ENCODE measurements at regions not wholly inside any gene's neighbourhood (a gene's known extent, or its start where the extent isn't known, plus 50 kb on each side); places are given as distances from the start of the nearest gene placed in this dataset.

DNA sequence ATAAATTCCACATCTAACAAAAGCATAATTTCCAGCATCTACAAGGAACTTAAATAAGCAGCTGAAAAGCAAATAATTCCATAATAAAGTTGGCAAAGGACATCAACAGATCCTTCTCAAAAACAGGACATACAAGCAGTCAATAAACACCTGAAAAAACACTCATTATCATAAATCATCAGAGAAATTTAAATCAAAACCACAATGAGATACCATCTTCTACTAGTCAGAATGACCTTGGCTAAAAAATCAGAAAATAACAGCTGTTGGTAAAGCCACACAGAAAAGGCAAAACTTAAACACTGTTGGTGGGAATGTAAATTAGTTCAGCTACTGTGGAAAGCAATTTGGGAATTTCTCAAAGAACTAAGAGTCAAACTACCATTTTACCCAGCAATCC lies 1371.1 kb upstream of the ACO1 start:
- no peak for TF ChIP-seq EZH2 (IDR thresholded peaks at IDR 0.05; ENCODE audit: low read length)
- TF ChIP-seq, protein P1, sequence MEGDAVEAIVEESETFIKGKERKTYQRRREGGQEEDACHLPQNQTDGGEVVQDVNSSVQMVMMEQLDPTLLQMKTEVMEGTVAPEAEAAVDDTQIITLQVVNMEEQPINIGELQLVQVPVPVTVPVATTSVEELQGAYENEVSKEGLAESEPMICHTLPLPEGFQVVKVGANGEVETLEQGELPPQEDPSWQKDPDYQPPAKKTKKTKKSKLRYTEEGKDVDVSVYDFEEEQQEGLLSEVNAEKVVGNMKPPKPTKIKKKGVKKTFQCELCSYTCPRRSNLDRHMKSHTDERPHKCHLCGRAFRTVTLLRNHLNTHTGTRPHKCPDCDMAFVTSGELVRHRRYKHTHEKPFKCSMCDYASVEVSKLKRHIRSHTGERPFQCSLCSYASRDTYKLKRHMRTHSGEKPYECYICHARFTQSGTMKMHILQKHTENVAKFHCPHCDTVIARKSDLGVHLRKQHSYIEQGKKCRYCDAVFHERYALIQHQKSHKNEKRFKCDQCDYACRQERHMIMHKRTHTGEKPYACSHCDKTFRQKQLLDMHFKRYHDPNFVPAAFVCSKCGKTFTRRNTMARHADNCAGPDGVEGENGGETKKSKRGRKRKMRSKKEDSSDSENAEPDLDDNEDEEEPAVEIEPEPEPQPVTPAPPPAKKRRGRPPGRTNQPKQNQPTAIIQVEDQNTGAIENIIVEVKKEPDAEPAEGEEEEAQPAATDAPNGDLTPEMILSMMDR (optimal IDR thresholded peaks at IDR 0.05 in 1 of 3, IDR thresholded peaks at IDR 0.05 in 1 of 3, conservative IDR thresholded peaks at IDR 0.05 in 1 of 3; ENCODE audit: extremely low read depth in 1 of 3, insufficient read depth in 2 of 3, low read length in 3 of 3): no peak
- DNase-seq (ENCODE audit: low read depth, low spot score): no peak
- H3K36me3 ChIP-seq (ENCODE audit: control insufficient read depth in 2 of 2, extremely low read depth in 1 of 2, insufficient read depth in 2 of 2, low read length in 2 of 2): no peaks in the 10 kb centered on the region
- dilution Hi-C loops (cut with MboI; ENCODE audit: extremely low pct_ligation_motif_present, low sequenced_read_pairs): no loop called here
- H3K9ac ChIP-seq (ENCODE audit: control insufficient read depth, extremely low read depth, insufficient read depth, low read length): no peak overlapping the region
- H3K27ac ChIP-seq (ENCODE audit: control insufficient read depth, insufficient read depth, low read length): no peak overlapping the region
- FAIRE-seq: no peak
- H4K20me1 ChIP-seq (ENCODE audit: control insufficient read depth, extremely low read depth, insufficient read depth, low read length): no peaks in the 10 kb centered on the region
- H3K4me2 ChIP-seq (ENCODE audit: control insufficient read depth, extremely low read depth, insufficient read depth, low read depth, low read length): no peak overlapping the region
- H3K4me1 ChIP-seq (ENCODE audit: control insufficient read depth, extremely low read depth, insufficient read depth, low read length): no peaks in the 10 kb centered on the region
- no peaks in the 10 kb centered on the region for H3K27me3 ChIP-seq (ENCODE audit: control insufficient read depth, extremely low read depth, insufficient read depth, low read length)
- no peaks in the 10 kb centered on the region for H3K9me3 ChIP-seq (ENCODE audit: control insufficient read depth, low read depth, low read length)
- H3K9me1 ChIP-seq (ENCODE audit: control insufficient read depth, extremely low read depth, insufficient read depth, low read length): no peaks in the 10 kb centered on the region
- no peak overlapping the region for H3K4me3 ChIP-seq (ENCODE audit: control insufficient read depth in 2 of 3, extremely low read depth in 1 of 3, insufficient read depth in 2 of 3, low read depth in 1 of 3, low read length in 3 of 3)
- no peak overlapping the region for H2AFZ ChIP-seq (ENCODE audit: control insufficient read depth, low read length)
- no peaks in the 10 kb centered on the region for H3K79me2 ChIP-seq (ENCODE audit: control insufficient read depth, insufficient read depth, low read length)

DNA sequence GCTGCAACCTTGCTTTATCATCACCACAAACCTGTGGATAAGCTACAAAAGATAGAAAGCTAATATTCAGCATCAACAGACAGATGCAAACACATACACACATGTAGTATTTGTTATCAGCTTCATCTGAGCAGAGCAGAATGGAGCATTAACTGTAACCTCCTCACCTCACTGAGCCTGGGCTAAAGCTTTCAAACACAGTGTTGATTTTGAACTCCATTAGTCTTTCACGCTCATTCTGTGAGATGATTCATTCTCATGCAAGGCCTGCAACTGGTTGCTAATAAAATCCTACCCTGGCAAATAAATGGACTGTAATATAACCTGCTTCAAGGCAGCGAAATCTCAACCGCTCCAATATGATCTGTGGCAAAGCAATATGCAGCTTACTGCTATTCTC lies 1360.6 kb upstream of the ACO1 start:
- no peak for FAIRE-seq
- no peaks in the 10 kb centered on the region for H3K9me1 ChIP-seq (ENCODE audit: control insufficient read depth, extremely low read depth, insufficient read depth, low read length)
- H3K9me3 ChIP-seq (ENCODE audit: control insufficient read depth, low read depth, low read length): no peaks in the 10 kb centered on the region
- no peaks in the 10 kb centered on the region for H3K36me3 ChIP-seq (ENCODE audit: control insufficient read depth in 2 of 2, extremely low read depth in 1 of 2, insufficient read depth in 2 of 2, low read length in 2 of 2)
- no peaks in the 10 kb centered on the region for H3K27me3 ChIP-seq (ENCODE audit: control insufficient read depth, extremely low read depth, insufficient read depth, low read length)
- H3K4me3 ChIP-seq (ENCODE audit: control insufficient read depth in 2 of 3, extremely low read depth in 1 of 3, insufficient read depth in 2 of 3, low read depth in 1 of 3, low read length in 3 of 3): no peak overlapping the region
- H3K9ac ChIP-seq (ENCODE audit: control insufficient read depth, extremely low read depth, insufficient read depth, low read length): no peak overlapping the region
- H3K4me2 ChIP-seq (ENCODE audit: control insufficient read depth, extremely low read depth, insufficient read depth, low read depth, low read length): no peak overlapping the region
- no peaks in the 10 kb centered on the region for H3K79me2 ChIP-seq (ENCODE audit: control insufficient read depth, insufficient read depth, low read length)
- no peak for DNase-seq (ENCODE audit: low read depth, low spot score)
- no peak for TF ChIP-seq EZH2 (IDR thresholded peaks at IDR 0.05; ENCODE audit: low read length)
- TF ChIP-seq, protein P1 (optimal IDR thresholded peaks at IDR 0.05 in 1 of 3, IDR thresholded peaks at IDR 0.05 in 1 of 3, conservative IDR thresholded peaks at IDR 0.05 in 1 of 3; ENCODE audit: extremely low read depth in 1 of 3, insufficient read depth in 2 of 3, low read length in 3 of 3): no peak
- dilution Hi-C loops (cut with MboI; ENCODE audit: extremely low pct_ligation_motif_present, low sequenced_read_pairs): no loop called here
- no peak overlapping the region for H2AFZ ChIP-seq (ENCODE audit: control insufficient read depth, low read length)
- H3K27ac ChIP-seq (ENCODE audit: control insufficient read depth, insufficient read depth, low read length): no peak overlapping the region
- H4K20me1 ChIP-seq (ENCODE audit: control insufficient read depth, extremely low read depth, insufficient read depth, low read length): no peaks in the 10 kb centered on the region
- H3K4me1 ChIP-seq (ENCODE audit: control insufficient read depth, extremely low read depth, insufficient read depth, low read length): no peaks in the 10 kb centered on the region

Measured in keratinocyte (primary cell).